ENCODE measurements at regions not wholly inside any gene's neighbourhood (a gene's known extent, or its start where the extent isn't known, plus 50 kb on each side); places are given as distances from the start of the nearest gene placed in this dataset.

DNA sequence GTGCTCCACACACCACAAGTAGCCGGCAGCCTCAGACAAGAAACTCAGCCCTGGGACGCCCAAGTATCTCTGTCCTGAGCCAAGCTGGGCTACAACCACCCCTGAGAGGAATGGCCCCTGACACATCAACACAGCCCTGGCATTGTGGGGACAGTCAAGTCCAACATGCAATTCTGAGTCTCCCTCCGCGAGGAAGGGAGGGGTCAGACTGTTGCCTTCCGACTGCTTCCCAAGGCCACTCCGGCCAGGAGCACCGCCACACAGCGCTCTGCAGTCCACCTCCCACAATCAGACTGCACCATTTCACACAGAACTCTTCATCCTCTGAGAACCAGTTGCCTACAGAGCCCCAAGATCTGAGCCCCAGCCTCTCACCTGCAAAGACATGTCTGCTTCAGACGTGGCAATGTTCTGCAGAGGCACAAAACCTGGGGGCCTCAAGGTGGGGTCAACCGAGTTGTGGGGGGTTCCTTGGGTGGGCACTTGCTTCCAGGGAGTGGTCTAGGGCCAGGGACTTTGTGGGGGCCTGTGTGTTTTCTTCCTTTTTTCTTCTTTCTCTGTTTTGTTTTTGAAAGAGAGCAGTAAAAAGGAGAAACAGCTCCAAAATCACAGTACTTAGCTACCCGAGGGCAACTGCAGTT lies 76.7 kb upstream of the SALL3 start:
- FAIRE-seq, result no peak
- TF ChIP-seq POLR2A (IDR thresholded peaks at IDR 0.05; ENCODE audit: low read depth, low read length), result no peak
- no peak for TF ChIP-seq POLR2AphosphoS5 (IDR thresholded peaks at IDR 0.05; ENCODE audit: low read depth, low read length)
- TF ChIP-seq TAF1 (IDR thresholded peaks at IDR 0.05; ENCODE audit: borderline replicate concordance, low read depth, low read length), result no peak
- DNase-seq (ENCODE audit: insufficient read length), result no peak

DNA sequence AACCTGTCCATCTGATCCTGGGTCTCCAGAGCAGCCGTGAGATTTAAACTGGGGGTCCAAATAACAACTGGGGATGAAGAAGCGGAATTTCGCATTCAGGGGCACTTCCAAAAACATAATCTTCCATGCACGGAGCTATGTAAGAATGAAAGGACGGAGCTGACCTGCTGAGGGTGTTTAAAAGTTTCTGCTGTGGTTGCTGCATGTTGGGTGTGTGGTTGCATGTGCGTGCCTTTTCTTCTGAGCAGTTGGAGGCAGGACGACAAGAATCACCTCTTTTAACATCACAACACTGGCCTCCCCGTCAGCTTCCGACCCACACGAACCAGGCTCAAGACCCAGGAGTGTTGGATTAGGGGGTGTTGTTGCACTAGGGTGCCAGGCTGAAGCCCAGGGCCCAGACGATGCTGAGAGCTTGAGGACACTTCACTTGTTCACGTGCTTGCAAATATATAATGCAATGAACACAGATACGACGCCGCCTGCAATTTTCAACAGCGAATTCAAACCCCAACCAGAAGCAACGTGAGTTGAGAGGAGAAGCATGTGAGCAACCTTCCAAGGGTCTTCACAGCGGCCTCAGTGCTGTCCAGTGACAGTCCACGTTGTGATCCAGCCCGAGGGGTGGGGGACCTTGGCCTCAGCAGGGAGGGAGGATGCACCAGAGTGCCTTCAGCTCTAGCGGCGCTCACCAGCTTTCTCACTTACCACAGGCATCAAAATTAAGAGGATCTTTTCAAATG lies 76.0 kb upstream of the SALL3 start:
- no peak for TF ChIP-seq POLR2A (IDR thresholded peaks at IDR 0.05; ENCODE audit: low read depth, low read length)
- TF ChIP-seq TAF1 (IDR thresholded peaks at IDR 0.05; ENCODE audit: borderline replicate concordance, low read depth, low read length), result no peak
- FAIRE-seq (no peak), DNase-seq (ENCODE audit: insufficient read length) (no peak)

DNA sequence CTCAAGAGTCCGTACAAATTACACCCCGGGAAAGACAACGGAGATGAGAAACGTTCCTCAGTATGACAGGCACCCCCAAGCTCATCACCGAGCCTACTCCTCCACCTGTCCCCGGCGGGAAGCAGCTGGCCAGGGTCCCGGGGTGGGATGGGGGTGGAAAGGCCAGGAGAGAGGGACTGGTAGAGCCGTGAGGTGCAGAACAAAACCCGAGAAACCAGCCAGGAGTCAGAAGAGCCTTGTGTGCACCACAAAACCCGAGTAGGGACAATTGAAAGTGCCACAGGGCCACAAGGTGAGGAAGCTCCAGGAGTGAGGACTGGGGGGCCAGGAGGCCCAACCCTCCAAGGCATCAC lies 75.5 kb upstream of the SALL3 start:
- FAIRE-seq (no peak), DNase-seq (ENCODE audit: insufficient read length) (no peak)
- no peak for TF ChIP-seq POLR2A (IDR thresholded peaks at IDR 0.05; ENCODE audit: low read depth, low read length)
- no peak for TF ChIP-seq POLR2AphosphoS5 (IDR thresholded peaks at IDR 0.05; ENCODE audit: low read depth, low read length)
- TF ChIP-seq TAF1 (IDR thresholded peaks at IDR 0.05; ENCODE audit: borderline replicate concordance, low read depth, low read length), result no peak

DNA sequence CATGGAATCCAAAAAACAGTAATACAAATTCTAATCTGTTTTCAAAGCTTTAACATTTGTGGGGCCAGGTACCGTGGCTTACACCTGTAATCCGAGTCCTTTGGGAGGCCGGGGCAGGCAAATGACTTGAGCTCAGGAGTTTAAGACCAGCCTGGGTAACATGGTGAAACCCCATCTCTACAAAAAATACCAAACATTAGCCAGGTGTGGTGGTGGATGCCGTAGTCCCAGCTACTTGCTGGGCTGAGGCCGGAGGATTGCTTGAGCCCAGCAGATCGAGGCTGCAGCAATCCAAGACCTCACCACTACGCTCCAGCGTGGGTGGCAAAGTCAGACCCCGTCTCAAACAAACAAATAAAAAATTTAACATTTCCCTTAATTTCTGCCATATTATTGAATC lies 74.3 kb upstream of the SALL3 start:
- no peak for FAIRE-seq
- no peak for DNase-seq (ENCODE audit: insufficient read length)

DNA sequence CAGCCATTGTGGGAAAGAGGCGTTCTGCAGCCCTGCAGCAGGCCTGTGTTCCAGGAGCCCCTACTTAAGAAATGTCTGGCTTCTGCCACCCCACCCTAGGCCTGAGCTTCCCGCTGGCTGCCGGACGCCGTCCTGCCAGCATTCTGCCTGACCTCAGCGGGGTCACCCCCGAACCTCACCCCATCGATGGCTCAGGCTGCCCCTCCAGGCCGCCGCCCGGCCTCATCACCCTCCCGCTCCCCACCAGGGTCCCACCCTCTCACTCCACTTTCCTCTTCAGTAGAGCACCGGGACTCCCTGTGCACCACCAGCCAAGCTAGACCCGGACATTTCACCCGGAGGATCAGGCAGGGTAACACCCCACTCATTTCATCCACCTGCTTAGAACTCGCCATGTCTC lies 73.6 kb upstream of the SALL3 start:
- DNase-seq (ENCODE audit: insufficient read length) (no peak), FAIRE-seq (no peak)
- TF ChIP-seq POLR2AphosphoS5 (IDR thresholded peaks at IDR 0.05; ENCODE audit: low read depth, low read length) (no peak), POLR2A (IDR thresholded peaks at IDR 0.05; ENCODE audit: low read depth, low read length) (no peak)

More for the DNA sequence above, 74.3 kb upstream of the SALL3 start:
- TF ChIP-seq POLR2A (IDR thresholded peaks at IDR 0.05; ENCODE audit: low read depth, low read length), result no peak

GRCh38 chr18:78908462-78909260 lies 71.0 kb upstream of the SALL3 start:
- no peak for TF ChIP-seq POLR2AphosphoS5 (IDR thresholded peaks at IDR 0.05; ENCODE audit: low read depth, low read length)
- TF ChIP-seq POLR2A (IDR thresholded peaks at IDR 0.05; ENCODE audit: low read depth, low read length), result no peak
- TF ChIP-seq TAF1 (IDR thresholded peaks at IDR 0.05; ENCODE audit: borderline replicate concordance, low read depth, low read length), result no peak
- FAIRE-seq (no peak), DNase-seq (ENCODE audit: insufficient read length) (no peak)

DNA sequence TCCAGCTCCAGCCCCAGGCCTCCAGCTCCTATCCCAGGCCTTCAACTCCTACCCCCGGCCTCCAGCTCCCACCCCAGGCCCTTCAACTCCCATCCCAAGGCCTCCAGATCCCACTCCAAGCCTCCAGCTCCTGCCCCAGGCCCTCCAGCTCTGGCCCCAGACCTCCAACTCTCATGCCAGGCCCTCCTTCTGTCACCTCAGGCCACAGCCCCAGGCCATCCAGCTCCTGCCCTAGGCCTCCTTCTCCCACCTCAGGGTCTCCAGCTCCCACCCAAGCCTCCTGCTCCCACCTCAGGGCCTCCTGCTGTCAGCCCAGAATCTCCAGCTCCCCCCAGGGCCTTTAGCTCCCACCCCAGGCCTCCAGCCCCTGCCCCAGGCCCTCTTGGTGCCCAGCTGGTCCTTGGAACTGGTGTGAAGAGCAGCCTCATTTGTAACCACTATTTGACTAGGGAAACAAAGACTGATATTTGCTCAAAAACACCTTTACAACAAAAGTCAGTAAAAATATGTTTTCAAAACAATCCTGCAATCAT lies 67.8 kb upstream of the SALL3 start:
- FAIRE-seq, result no peak

GRCh38 chr18:78912336-78912735 lies 67.3 kb upstream of the SALL3 start:
- FAIRE-seq (no peak), DNase-seq (ENCODE audit: insufficient read length) (no peak)

More for the DNA sequence above, 67.8 kb upstream of the SALL3 start:
- DNase-seq (ENCODE audit: insufficient read length), result no peak
- TF ChIP-seq POLR2AphosphoS5 (IDR thresholded peaks at IDR 0.05; ENCODE audit: low read depth, low read length) (no peak), TAF1 (IDR thresholded peaks at IDR 0.05; ENCODE audit: borderline replicate concordance, low read depth, low read length) (no peak), POLR2A (IDR thresholded peaks at IDR 0.05; ENCODE audit: low read depth, low read length) (no peak)

DNA sequence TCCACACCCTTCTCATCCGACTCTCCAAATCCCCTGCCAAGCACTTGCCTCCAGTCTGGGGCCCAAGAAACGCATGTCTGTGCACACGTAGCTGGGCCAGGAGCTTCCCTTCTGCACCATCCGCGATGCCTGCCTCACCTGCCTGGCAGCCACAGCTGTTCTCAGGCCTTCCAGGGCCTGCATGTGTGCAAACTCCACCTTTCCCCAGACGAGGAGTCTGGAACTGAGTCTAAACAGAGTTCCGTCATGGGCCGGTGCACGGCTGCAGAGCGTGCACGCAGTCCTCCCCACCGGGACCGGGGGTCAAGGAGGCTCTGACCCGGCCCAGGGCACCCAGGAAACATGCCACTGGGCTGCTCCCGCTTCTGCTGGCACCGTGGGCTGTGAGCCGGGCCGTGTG lies 66.8 kb upstream of the SALL3 start:
- TF ChIP-seq POLR2A (IDR thresholded peaks at IDR 0.05; ENCODE audit: low read depth, low read length) (no peak), POLR2AphosphoS5 (IDR thresholded peaks at IDR 0.05; ENCODE audit: low read depth, low read length) (no peak), TAF1 (IDR thresholded peaks at IDR 0.05; ENCODE audit: borderline replicate concordance, low read depth, low read length) (no peak)
- DNase-seq (ENCODE audit: insufficient read length), result no peak
- no peak for FAIRE-seq

More at GRCh38 chr18:78912336-78912735, 67.3 kb upstream of the SALL3 start:
- TF ChIP-seq POLR2AphosphoS5 (IDR thresholded peaks at IDR 0.05; ENCODE audit: low read depth, low read length), result no peak
- TF ChIP-seq POLR2A (IDR thresholded peaks at IDR 0.05; ENCODE audit: low read depth, low read length), result no peak
- no peak for TF ChIP-seq TAF1 (IDR thresholded peaks at IDR 0.05; ENCODE audit: borderline replicate concordance, low read depth, low read length)

DNA sequence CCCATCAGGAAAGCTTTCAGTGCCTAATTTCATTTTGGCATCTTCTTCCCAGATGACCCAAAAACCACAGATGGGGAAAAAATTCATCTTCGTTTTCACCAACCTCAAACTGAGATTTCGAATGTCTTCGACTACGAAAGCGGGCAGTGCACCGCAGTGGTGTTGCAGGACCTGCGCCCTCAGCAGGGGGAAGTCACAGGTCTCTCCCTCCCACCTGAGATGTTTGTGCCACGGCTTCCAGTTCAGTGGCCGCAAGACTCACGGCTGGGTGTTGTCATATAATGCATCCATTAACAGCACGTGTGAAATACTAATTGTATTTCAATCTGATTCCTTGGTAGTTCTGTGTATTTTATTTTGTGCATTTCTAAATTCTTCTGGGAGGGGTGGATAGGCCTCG lies 66.2 kb upstream of the SALL3 start:
- no peak for TF ChIP-seq TAF1 (IDR thresholded peaks at IDR 0.05; ENCODE audit: borderline replicate concordance, low read depth, low read length)
- no peak for TF ChIP-seq POLR2AphosphoS5 (IDR thresholded peaks at IDR 0.05; ENCODE audit: low read depth, low read length)
- no peak for TF ChIP-seq POLR2A (IDR thresholded peaks at IDR 0.05; ENCODE audit: low read depth, low read length)
- no peak for FAIRE-seq

GRCh38 chr18:78913830-78914231 lies 65.8 kb upstream of the SALL3 start:
- FAIRE-seq (no peak), DNase-seq (ENCODE audit: insufficient read length) (no peak)
- no peak for TF ChIP-seq POLR2A (IDR thresholded peaks at IDR 0.05; ENCODE audit: low read depth, low read length)
- TF ChIP-seq POLR2AphosphoS5 (IDR thresholded peaks at IDR 0.05; ENCODE audit: low read depth, low read length), result no peak

More for the DNA sequence above, 66.2 kb upstream of the SALL3 start:
- no peak for DNase-seq (ENCODE audit: insufficient read length)

All from GM12892 (cell line).